GM18867 (cell line): ENCODE measurements at regions not wholly inside any gene's neighbourhood (a gene's known extent, or its start where the extent isn't known, plus 50 kb on each side); places are given as distances from the start of the nearest gene placed in this dataset.
"Not testable (repeated sequence)": the region's sequence is repeated elsewhere in the genome, so short reads cannot be mapped to it uniquely, and the experiment has no call there.

Source experiments
- ATAC-seq: cut with Tn5 transposase; IDR thresholded peaks from one replicate; pipeline ENCODE4 v1.9.1; 2021; ENCODE audit warnings: mild to moderate bottlenecking, moderate library complexity; ENCODE audit not compliant: unreplicated experiment

DNA sequence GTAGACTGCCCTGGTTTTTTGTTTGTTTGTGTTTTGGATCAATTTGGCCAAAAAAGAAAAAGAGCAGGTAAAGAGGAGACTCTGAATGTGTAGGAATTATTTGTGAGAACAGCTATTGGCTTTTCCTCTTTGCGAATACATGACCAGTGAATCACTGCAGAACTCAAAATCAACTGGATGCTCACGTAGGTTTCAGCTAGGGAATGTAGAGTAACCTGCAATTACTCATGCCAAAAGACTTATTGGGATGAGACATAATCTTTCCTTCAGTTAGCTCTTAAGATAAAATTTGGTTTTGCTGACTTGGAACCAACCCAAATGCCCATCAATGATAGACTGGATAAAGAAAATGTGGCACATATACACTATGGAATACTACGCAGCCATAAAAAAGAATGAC is 348.0 kb downstream of the NPR3 start:
- no peak for ATAC-seq

DNA sequence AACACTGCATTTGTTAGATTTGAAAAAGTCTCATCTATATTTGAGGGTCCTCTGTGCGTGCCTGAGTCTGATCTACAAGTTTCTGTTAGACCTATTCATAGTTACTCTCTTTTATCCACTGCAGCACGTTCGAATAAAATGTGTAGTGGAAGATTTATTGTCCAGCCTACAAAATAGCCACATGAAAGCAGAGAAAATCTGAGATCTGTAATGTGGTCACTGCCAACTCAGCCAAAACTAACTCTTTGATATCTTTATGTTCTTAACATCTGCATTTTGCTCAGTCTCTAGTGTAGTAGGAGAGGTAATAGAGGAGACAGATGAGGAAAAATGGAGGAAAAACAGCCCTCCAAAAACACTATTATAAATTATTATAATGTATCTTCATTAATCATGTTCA is 354.0 kb downstream of the NPR3 start:
- ATAC-seq, result no peak

DNA sequence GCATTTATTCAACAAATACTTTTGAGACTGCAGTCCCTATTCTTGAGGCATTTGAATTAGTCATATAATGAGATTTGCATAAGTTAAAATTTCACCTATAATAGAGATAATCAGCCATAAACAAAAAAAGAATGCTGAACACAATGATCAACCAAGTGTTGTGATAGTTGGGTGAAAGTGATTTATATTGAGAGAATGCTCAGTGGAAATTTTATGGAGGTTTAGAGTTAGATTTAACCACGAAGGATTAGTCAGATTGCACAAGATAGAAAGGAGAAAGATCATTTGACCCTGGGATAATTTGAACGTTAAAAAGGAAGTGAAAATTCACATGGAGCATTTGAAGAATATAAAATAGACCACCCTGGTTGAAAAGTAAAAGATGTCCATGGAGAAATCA is 356.2 kb downstream of the NPR3 start:
- ATAC-seq, result no peak

DNA sequence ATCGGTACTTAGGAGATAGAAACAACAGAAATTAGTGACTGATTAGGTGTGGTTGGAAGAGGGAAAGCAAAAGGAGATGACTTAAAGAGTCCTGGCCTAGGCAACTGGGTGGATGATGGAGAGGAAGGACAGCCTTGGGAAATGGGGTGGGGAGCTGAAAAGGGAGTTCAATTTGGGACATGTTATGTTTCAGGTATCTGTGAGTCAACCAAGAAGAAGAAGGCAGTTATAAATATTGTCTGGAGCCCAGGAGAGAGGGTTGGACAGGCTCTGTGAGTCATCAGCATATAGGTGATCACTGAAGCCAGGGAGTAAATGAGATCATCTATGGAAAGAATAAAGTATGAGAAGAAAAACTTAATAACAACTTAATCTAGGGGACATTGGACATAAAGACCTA is 357.7 kb downstream of the NPR3 start:
- no peak for ATAC-seq

DNA sequence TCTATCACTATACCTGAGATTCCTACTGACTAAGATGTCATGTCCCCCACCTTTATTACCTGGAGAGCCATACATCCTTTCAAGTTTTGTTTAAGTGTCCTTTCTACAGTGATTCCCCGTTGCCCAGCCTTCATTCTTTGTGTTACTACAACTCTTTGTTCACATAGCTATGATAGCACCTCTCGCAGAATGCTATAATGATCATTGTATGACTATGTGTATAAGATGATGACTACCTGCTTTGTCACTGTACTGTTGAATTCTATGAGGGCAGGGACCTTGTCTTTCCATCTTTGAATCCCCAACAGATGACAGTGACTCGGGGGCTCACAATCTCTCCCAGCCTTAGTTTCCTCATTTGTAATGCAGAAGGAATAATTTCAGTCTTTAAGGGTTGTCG is 361.2 kb downstream of the NPR3 start:
- no peak for ATAC-seq

DNA sequence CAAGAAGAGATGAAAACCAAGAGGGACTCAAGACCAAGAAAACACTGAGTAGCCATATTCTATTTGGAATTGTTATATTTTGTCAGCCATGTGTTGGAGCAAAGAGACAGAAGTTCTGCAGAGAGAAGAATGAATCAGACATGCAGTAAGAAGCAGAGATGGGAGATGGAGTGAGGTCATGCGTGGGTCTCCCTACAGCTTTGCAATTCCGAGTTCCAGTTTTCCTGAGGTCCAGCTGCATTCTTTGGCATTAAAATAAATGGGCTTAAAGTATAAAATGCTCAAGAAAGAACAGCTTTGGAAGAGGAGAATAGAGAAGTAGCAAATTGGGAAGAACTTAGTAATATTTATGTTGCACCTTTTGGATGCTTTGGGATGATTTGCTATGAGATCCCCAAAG is 361.6 kb downstream of the NPR3 start:
- ATAC-seq, result no peak

DNA sequence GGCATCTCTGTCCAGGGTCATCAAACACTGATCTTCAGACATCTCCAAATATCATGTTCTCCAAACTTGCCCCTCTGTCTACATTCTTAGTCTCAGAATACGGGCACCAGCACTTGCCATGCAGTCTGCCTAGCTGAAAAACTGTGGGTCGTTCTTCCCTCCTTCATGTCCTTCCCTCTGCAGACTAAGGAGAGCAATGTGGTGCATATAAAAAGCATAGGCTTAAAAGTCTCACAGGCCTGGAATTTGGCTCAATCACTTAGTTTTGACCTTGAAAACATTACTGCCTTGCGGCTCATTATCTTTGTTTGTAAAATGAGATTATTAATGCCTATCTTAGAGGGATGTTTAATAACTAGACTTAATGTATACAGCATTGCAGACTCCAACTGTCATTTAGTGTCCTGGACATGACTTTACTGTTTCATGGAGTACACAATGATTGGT is 362.8 kb downstream of the NPR3 start:
- no peak for ATAC-seq

DNA sequence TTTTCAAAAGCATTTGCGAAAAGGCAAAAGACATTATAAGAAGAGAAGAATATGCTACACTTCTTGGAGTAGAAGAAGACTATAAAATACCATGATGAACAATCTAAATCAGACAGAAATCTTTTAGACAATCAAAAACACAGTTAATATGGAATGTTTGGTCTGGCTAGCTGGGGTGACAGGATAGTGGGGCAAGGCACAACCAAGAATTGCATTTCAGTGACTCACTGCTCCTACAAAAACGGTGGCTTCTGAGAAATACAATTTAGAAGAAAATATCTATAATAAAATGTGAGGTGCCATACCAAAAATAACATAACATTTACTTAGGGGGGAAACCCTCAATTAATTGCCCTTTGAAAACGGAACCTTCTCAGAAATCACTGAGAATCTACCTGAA is 363.4 kb downstream of the NPR3 start:
- no peak for ATAC-seq

DNA sequence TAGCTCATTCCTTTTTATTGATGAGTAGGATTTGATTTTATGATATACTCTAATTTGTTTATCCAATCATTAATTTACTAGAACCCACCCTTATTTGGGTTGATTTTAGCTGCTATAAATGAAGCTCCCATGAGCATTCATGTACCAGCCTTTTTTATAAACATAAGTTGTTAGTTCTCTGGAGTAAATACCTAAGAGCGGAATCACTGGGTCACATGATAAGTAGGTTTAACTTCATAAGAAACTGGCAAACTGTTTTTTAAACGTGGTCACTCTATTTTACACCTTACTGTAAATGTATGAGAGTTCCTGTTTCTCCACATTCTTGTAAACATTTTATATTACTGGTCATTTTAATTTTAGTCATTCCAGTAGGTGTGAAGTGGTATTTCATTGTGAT is 364.6 kb downstream of the NPR3 start:
- ATAC-seq, result no peak

DNA sequence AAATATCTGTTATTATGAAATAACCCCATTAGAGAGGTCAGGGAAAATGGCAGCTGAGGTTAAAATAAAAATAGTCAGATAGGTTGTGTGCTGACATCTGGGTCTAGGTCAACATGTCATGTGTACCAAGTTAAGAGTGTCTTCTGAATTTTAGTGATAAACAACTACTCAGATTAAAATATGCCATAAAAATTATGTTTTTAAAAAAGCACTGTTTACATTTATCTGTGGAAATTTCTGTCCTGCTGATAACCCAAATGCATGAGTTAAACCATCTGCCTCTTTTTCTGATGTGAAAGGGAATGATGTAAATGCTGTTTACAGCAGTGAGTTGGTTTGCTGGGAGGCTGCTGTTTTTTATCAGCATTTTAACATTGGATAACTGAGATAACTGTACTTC is 361.2 kb upstream of the TARS1 start:
- no peak for ATAC-seq

DNA sequence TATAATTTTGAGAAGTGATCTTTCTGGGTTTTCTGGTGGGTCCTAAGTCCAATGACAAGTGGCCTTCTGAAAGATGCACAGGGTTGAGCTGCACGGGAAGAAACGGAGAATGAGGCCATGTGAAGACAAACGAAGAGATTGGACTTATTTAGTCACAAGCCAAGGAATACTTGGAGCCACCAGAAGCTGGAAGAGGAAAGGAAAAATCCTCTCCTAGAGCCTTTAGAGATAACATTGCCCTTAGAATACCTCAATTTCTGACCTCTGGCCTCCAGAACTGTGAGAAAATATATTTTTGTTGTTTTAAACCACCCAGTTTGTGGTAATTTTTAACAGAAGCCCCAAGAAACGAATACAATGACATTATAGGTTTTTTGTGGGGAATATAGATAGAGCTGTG is 360.5 kb upstream of the TARS1 start:
- ATAC-seq, result no peak

DNA sequence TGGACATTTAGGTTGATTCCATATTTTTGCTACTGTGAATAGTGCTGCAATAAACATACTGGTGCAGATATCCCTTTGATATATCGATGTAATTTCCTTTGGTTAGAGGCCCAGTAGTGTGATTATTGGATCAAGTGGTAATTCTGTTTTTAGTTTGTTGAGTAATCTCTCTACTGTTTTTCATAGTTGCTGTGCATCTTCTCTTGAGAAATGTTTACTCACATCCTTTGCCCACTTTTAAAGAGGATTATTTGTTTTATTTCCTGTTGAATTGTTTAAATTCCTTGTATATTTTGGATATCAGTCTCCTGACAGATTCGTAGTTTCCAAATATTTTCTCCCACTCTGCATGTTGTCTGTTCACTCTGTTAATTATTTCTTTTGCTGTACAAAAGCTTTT is 352.6 kb upstream of the TARS1 start:
- no peak for ATAC-seq

DNA sequence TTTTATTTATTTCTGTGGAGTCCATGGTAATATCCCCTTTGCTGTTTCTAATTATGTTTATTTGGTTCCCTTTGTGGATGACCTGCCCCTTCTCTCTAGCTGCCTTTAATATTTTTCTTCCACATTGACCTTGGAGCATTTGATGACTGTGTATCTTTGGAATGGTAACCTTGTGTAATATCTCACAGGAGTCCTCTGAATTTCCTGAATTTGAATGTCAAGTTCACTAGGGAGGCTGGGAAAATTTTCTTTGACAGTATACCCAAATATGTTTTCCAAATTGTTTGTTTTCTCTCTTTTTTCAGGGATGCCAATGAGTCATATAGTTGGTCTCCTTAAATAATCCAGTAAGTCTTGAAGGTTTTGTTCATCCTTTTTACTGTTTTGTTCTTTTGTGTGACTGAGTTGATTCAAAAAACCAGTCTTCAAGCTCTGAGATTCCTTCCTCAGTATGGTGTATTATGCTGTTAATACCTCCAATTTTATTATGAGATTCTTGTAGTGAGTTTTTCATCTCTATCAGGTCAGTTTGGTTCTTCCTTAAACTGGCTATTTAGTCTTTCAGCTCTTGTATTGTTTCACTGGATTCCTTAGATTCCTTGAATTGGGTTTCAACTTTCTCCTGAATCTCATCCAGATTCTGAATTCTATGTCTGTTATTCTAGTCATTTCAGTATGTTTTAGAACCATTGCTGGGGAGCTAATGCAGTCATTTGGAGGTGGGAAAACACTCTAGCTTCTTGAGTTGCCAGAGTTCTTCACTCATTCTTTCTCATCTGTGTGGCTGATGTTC is 349.0 kb upstream of the TARS1 start:
- ATAC-seq, result no peak

DNA sequence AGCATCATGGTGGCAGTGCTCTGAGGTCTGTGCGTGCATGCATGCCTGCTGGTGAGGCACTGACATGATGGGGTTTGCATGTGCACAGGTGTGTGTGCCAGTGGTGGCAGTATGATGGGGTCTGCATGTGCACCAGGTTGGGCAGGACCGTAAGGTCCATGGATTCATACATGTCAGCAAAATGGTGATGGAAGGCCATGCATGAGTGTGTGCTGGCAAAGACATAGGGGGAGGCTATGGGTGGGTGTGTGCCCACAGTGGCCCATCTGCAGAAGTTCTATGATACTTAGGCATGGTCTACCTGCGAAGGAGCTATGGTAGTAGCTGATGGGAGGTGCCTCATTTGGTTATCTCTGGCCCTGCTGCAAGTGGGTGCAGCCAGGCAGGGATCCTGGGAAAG is 348.0 kb upstream of the TARS1 start:
- no peak for ATAC-seq

DNA sequence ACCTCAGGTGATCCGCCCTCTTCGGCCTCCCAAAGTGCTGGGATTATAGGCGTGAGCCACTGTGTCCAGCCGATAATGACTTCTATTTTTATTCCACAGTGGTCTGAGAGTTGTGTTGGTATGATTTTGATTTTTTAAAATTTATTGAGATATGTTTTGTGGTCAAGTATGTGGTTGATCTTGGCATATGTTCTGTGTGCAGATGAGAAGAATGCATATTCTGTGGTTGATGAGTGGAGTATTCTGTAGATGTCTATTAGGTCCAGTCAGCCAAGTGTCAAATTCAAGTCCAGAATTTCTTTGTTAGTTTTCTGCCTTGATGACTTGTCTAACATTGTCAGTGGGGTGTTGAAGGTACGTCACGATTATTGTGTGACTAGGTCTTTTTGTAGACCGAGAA is 338.2 kb upstream of the TARS1 start:
- no peak for ATAC-seq

DNA sequence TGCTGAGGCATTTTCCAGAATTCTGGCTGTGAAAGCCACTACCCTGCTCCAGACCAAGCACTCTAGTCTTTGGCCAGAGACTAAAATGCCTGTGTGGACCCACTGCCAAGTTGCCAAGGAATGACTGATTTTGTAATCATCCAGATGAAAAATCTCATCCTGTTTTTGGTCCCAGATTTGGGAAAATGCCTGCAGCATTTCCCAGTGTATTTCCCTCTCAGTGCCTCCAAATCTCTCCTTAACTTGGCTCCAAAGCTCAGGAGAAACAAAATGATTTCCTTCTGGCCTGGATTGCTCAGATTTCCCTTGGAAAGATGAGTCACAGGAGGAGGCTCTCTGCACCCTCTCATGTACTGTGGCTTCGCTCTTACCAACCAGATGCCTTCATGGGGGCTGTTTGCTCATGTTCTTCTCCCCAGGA is 335.2 kb upstream of the TARS1 start:
- ATAC-seq, result no peak

DNA sequence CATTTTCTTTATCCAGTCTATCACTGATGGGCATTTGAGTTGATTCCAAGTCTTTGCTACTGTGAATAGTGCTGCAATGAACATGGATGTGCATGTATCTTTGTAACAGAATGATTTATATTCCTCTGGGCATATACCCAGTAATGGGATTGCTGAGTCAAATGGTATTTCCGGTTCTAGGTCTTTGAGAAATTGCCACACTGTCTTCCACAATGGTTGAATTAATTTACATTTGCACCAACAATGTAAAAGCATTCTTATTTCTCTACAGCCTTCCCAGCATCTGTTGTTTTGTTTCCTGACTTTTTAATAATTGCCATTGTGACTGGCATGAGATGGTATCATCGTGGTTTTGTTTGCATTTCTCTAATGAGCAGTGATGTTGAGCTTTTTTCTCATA is 330.3 kb upstream of the TARS1 start:
- not testable (repeated sequence) for ATAC-seq

DNA sequence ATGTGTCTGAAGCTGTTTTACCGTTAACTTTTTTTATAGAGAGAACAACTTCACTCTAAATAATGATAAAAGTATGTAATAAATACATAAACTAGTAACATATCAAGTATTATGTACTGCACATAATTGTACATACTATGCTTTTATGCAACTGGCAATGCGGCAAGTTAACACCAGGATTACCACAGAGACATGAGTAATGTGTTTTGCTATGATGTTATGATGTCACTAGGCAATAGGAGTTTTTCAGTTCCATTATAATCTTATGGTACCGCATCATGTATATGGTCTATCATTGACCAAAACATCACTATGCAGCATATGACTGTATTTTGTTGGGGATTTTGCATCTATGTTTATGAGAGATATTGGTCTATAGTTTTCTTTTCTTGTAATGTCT is 326.4 kb upstream of the TARS1 start:
- no peak for ATAC-seq

DNA sequence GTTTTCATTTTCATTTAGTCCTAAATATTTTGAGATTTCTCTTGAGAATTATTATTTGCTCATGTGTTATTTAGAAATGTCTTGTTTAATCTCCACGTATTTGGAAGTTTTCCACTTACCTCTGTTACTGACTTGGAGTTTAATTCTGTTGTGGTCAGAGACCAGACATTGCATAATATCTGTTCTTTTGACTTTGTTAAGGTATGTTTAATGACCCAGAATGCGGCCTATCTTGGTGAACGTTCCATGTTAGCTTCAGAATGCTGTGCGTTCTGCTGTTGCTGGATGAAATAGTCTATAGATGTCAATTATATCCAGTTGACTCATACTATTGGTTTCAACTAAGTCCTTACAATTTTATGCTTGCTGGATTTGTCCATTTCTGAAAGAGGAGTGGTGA is 325.3 kb upstream of the TARS1 start:
- no peak for ATAC-seq

DNA sequence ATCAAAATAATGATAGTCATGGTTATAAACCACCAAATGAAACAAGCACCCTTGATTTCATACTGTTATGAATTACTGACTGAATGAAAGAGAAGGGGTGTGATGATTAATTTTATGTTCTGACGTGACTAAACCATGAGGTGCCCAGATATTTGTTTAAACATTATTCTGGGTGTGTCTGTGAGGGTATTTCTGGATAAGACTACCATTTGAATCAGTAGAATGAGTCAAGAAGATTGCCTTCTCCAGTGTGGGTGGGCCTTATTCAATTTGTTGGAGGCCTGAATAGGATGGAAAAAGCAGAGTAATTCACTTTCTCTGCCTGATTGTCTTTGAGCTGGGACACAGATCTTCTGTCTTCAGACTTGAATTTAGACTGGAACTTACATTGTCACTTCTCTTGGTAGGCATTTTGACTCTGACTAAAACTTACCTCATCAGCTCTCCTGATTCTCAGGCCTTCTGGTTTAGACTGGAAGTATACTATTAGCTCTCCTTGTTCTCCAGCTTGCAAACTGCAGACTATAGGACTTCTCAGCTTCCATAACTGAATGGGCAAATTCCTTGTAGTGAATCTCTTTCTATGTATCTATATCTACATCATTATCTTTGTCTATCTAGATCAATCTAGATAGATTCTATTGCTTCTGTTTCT is 321.9 kb upstream of the TARS1 start:
- no peak for ATAC-seq

DNA sequence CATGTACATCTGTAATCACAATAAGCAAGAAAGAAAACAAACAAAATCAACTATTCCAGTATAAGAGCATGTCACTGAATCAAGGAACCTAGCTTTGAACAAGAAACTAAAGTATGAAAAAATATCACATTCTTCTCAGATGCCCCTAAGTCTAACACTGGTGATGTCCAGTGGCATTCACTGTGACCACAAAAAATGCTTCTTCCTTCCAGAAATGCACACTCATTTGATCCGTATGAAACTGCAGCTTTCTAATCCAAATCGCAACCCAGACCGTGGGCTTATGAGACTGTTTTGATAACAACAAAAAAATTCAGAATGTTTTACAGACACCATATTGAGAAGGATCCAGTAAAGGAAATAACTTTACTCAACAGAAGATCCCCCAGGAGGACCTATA is 320.1 kb upstream of the TARS1 start:
- no peak for ATAC-seq

DNA sequence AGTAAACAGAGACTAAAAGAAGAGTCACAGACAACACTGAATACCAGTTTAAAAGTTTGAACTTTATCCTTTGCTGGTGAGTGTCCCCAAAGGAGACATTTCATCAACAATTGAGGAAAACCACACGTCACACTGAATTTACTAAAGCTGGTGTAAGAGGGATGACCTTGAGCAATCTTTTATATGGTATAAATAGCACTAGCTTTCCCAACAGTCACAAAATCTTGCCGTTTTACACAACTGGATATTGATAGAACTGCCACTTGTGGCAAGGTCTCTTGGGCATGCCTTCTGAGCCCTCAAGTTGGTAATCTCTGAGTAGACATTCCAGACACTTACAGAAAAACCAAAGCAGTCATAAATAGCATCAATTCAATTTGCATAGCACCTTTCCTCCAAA is 311.5 kb upstream of the TARS1 start:
- no peak for ATAC-seq

DNA sequence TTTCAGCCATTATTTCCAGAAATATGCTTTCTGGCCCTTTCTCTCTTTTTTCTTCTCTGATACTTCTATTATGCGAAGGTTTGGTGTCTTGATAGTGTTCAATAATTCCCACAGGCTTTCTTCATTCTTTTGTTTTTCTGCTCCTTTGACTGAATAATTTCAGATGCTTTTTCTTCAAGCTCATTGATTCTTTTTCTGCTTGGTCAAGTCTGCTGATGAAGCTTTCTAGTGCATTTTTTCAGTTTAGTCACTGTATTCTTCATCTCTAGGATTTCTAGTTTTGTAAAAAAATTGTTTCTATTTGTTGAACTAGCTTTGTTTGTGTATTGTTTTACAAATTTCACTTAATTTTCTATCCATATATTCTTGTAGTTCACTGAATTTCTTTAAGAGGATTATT is 304.0 kb upstream of the TARS1 start:
- ATAC-seq, result no peak
